Endodermal cell (in vitro differentiated cells): ENCODE measurements at regions not wholly inside any gene's neighbourhood (a gene's known extent, or its start where the extent isn't known, plus 50 kb on each side); places are given as distances from the start of the nearest gene placed in this dataset.
A peak's percentile ranks its signal among the peaks of the same experiment; 100 is the strongest.

Source experiments
- DNase-seq: peaks from one replicate; pipeline ENCODE4 v3.0.0-alpha.2; 2017
- H3K27ac ChIP-seq: 2 replicates; pipeline ENCODE4 v1.5.1; 2013; ENCODE audit warnings: mild to moderate bottlenecking, low read depth, low read length, moderate library complexity
- H3K27me3 ChIP-seq: 2 replicates; pipeline ENCODE4 v1.6.1; 2013; ENCODE audit warnings: mild to moderate bottlenecking, low read length, moderate library complexity; ENCODE audit not compliant: insufficient read depth, control insufficient read depth, poor library complexity, severe bottlenecking
- H3K36me3 ChIP-seq: 2 replicates; pipeline ENCODE4 v1.7.0; 2013; ENCODE audit warnings: mild to moderate bottlenecking, low read length, moderate library complexity; ENCODE audit not compliant: control insufficient read depth, insufficient read depth
- H3K4me1 ChIP-seq: one replicate; pipeline ENCODE4 v1.7.0; 2013; ENCODE audit warnings: low read length; ENCODE audit not compliant: control insufficient read depth, insufficient read depth
- H3K4me3 ChIP-seq: 2 replicates; pipeline ENCODE4 v1.5.1; 2013; ENCODE audit warnings: mild to moderate bottlenecking, low read length, moderate library complexity
- H3K9ac ChIP-seq: 2 replicates; pipeline ENCODE4 v1.6.1; 2013; ENCODE audit warnings: mild to moderate bottlenecking, low read length, moderate library complexity; ENCODE audit not compliant: poor library complexity, severe bottlenecking; ENCODE audit errors: extremely low read depth
- H3K9me3 ChIP-seq: 2 replicates; pipeline ENCODE4 v1.6.1; 2013; ENCODE audit warnings: mild to moderate bottlenecking, low read length, moderate library complexity; ENCODE audit not compliant: control insufficient read depth
- H3K27ac Mint-ChIP-seq: 2 replicates; pipeline ENCODE4 v1.8.0; 2020; ENCODE audit warnings: mixed read lengths
- H3K27me3 Mint-ChIP-seq: 2 replicates; pipeline ENCODE4 v1.8.0; 2021; ENCODE audit warnings: mild to moderate bottlenecking, mixed read lengths; ENCODE audit not compliant: insufficient read depth
- H3K36me3 Mint-ChIP-seq: 2 replicates; pipeline ENCODE4 v1.8.0; 2020; ENCODE audit warnings: low read depth, mixed read lengths
- H3K4me1 Mint-ChIP-seq: 2 replicates; pipeline ENCODE4 v1.8.0; 2020; ENCODE audit warnings: mixed read lengths
- H3K4me3 Mint-ChIP-seq: 2 replicates; pipeline ENCODE4 v1.8.0; 2020; ENCODE audit warnings: mild to moderate bottlenecking, moderate library complexity, mixed read lengths
- H3K9me3 Mint-ChIP-seq: 2 replicates; pipeline ENCODE4 v1.8.0; 2020; ENCODE audit warnings: mild to moderate bottlenecking, mixed read lengths
- CTCF ChIP-seq: fragments of 200-600 bp; sonication (generic); conservative IDR thresholded peaks from 2 replicates; pipeline ENCODE4 v1.5.0; 2021; ENCODE audit warnings: antibody characterized with exemption, mild to moderate bottlenecking
- WGBS, 2 experiments: methylation state at CpG; one replicate each; pipeline versions ENCODE4 v1.1.5 to v1.1.7; 2013; ENCODE audit warnings: missing lambda C conversion rate in 2 of 2, mixed read lengths in 1 of 2; ENCODE audit not compliant: insufficient coverage in 1 of 2, insufficient read length in 1 of 2; 5-methylcytosine and 5-hydroxymethylcytosine counted together

- no peaks in the 10 kb centered on the region for H3K36me3 ChIP-seq
- H3K4me3 Mint-ChIP-seq: no peak overlapping the region
Measured at GRCh38 chr16:13507530-13507929, 412.4 kb upstream of the ERCC4 start.

GRCh38 chr16:13510425-13511151, 409.4 kb upstream of the ERCC4 start:
- Histone ChIP-seq H3K9ac (no peak overlapping the region), H3K27ac (no peak overlapping the region), H3K4me3 (no peak overlapping the region), H3K9me3 (peaks cover 21% of the 10 kb centered on the region), H3K27me3 (peaks cover 12% of the 10 kb centered on the region), H3K4me1 (peaks cover 3% of the 10 kb centered on the region), H3K36me3 (no peaks in the 10 kb centered on the region)
- H3K9me3 Mint-ChIP-seq: peaks cover 30% of the 10 kb centered on the region
- H3K27ac Mint-ChIP-seq: no peak overlapping the region
- no peak overlapping the region for H3K4me3 Mint-ChIP-seq
- 79 to 94% methylated on average over 2 to 5 of the region's 5 CpGs for WGBS, 2 experiments
- no peaks in the 10 kb centered on the region for H3K36me3 Mint-ChIP-seq
- TF ChIP-seq CTCF: peak; percentile 79
- DNase-seq: no peak
- H3K27me3 Mint-ChIP-seq: no peaks in the 10 kb centered on the region
- H3K4me1 Mint-ChIP-seq: peaks cover 12% of the 10 kb centered on the region

More at GRCh38 chr16:13507530-13507929, 412.4 kb upstream of the ERCC4 start:
- WGBS, 2 experiments: 93 to 98% methylated on average over 5 of the region's 5 CpGs
- no peak overlapping the region for H3K27ac ChIP-seq
- H3K9ac ChIP-seq: no peak overlapping the region
- no peaks in the 10 kb centered on the region for H3K27me3 Mint-ChIP-seq
- peaks cover 8% of the 10 kb centered on the region for H3K9me3 ChIP-seq
- H3K36me3 Mint-ChIP-seq: no peaks in the 10 kb centered on the region
- H3K27ac Mint-ChIP-seq: no peak overlapping the region
- H3K27me3 ChIP-seq: peaks cover 12% of the 10 kb centered on the region
- no peak overlapping the region for H3K4me3 ChIP-seq
- no peak for TF ChIP-seq CTCF
- peaks cover 27% of the 10 kb centered on the region for H3K4me1 Mint-ChIP-seq
- peaks cover 13% of the 10 kb centered on the region for H3K9me3 Mint-ChIP-seq
- H3K4me1 ChIP-seq: peaks cover 8% of the 10 kb centered on the region
- no peak for DNase-seq

GRCh38 chr16:13517841-13518240, 402.1 kb upstream of the ERCC4 start:
- Mint-ChIP-seq H3K27ac (no peak overlapping the region), H3K36me3 (peaks cover 10% of the 10 kb centered on the region), H3K4me3 (no peak overlapping the region), H3K27me3 (peaks cover 10% of the 10 kb centered on the region), H3K9me3 (peaks cover 30% of the 10 kb centered on the region), H3K4me1 (peaks cover 33% of the 10 kb centered on the region)
- Histone ChIP-seq H3K4me1 (peaks cover 9% of the 10 kb centered on the region), H3K27ac (no peak overlapping the region), H3K27me3 (no peaks in the 10 kb centered on the region), H3K9me3 (peaks cover 35% of the 10 kb centered on the region), H3K9ac (no peak overlapping the region), H3K4me3 (no peak overlapping the region), H3K36me3 (no peaks in the 10 kb centered on the region)
- DNase-seq: no peak
- no peak for TF ChIP-seq CTCF
- WGBS, 2 experiments: 87 to 90% methylated on average over 2 to 3 of the region's 3 CpGs
